MM.1S (cell line): ENCODE measurements at regions not wholly inside any gene's neighbourhood (a gene's known extent, or its start where the extent isn't known, plus 50 kb on each side); places are given as distances from the start of the nearest gene placed in this dataset.

ENCODE experiments used
- DNase-seq: peaks from one replicate; pipeline ENCODE4 v3.0.0-alpha.2; 2015
- H2AFZ ChIP-seq: fragments of 300-600 bp; sonication (generic); 2 replicates; pipeline ENCODE4 v1.6.0; 2016; ENCODE audit warnings: antibody characterized with exemption, low read length
- H3F3A ChIP-seq: fragments of 300-600 bp; sonication (generic); 2 replicates; pipeline ENCODE4 v1.6.1; 2016; ENCODE audit warnings: mild to moderate bottlenecking, antibody characterized with exemption, low read length, moderate library complexity, mixed read lengths; ENCODE audit not compliant: insufficient read depth
- H3K27ac ChIP-seq: fragments of 300-600 bp; sonication (generic); 2 replicates; pipeline ENCODE4 v1.5.1; 2016; ENCODE audit warnings: mild to moderate bottlenecking, low read length
- H3K27me3 ChIP-seq: fragments of 300-600 bp; sonication (generic); replicated peaks from 2 replicates; pipeline ENCODE4 v1.6.0; 2016; ENCODE audit warnings: low read length; ENCODE audit not compliant: insufficient read depth
- H3K36me3 ChIP-seq: fragments of 300-600 bp; sonication (generic); replicated peaks from 2 replicates; pipeline ENCODE4 v1.6.1; 2016; ENCODE audit warnings: mild to moderate bottlenecking, low read length, mixed read lengths; ENCODE audit not compliant: insufficient read depth
- H3K4me1 ChIP-seq: fragments of 300-600 bp; sonication (generic); 2 replicates; pipeline ENCODE4 v1.6.1; 2016; ENCODE audit warnings: low read length, mixed read lengths
- H3K4me2 ChIP-seq: fragments of 300-600 bp; sonication (generic); 2 replicates; pipeline ENCODE4 v1.6.0; 2016; ENCODE audit warnings: low read depth, low read length
- H3K4me3 ChIP-seq: fragments of 300-600 bp; sonication (generic); 2 replicates; pipeline ENCODE4 v1.5.1; 2016; ENCODE audit warnings: low read length, mixed read lengths
- H3K79me2 ChIP-seq: fragments of 300-600 bp; sonication (generic); 2 replicates; pipeline ENCODE4 v1.6.1; 2016; ENCODE audit warnings: mixed run types, low read length, mixed read lengths
- H3K9ac ChIP-seq: fragments of 300-600 bp; sonication (generic); 2 replicates; pipeline ENCODE4 v1.6.1; 2016; ENCODE audit warnings: low read length, mixed read lengths
- H3K9me2 ChIP-seq: fragments of 300-600 bp; sonication (generic); replicated peaks from 2 replicates; pipeline ENCODE4 v1.6.1; 2016; ENCODE audit warnings: mild to moderate bottlenecking, low read length, mixed read lengths; ENCODE audit not compliant: insufficient read depth
- H3K9me3 ChIP-seq: fragments of 300-600 bp; sonication (generic); replicated peaks from 2 replicates; pipeline ENCODE4 v1.6.1; 2016; ENCODE audit warnings: mild to moderate bottlenecking, low read length, mixed read lengths; ENCODE audit not compliant: insufficient read depth
- H4K20me1 ChIP-seq: fragments of 300-600 bp; sonication (generic); 2 replicates; pipeline ENCODE4 v1.6.1; 2016; ENCODE audit warnings: mild to moderate bottlenecking, low read length, moderate library complexity, mixed read lengths; ENCODE audit not compliant: insufficient read depth
- EZH2 ChIP-seq: fragments of 300-600 bp; sonication (generic); optimal IDR thresholded peaks from 2 replicates; pipeline ENCODE3; 2017; ENCODE audit warnings: low read depth, mild to moderate bottlenecking, antibody characterized with exemption, low read length, mixed read lengths
- EZH2phosphoT487 ChIP-seq: fragments of 300-600 bp; sonication (generic); IDR thresholded peaks from 2 replicates; pipeline ENCODE4 v1.6.1; 2018; ENCODE audit warnings: antibody characterized with exemption, low read length
- TF ChIP-seq, protein P1 (sequence below): fragments of 300-600 bp; sonication (generic); IDR thresholded peaks from 2 replicates; pipeline ENCODE4 v1.5.1; 2016; ENCODE audit warnings: antibody characterized with exemption, low read length, mixed read lengths

DNA sequence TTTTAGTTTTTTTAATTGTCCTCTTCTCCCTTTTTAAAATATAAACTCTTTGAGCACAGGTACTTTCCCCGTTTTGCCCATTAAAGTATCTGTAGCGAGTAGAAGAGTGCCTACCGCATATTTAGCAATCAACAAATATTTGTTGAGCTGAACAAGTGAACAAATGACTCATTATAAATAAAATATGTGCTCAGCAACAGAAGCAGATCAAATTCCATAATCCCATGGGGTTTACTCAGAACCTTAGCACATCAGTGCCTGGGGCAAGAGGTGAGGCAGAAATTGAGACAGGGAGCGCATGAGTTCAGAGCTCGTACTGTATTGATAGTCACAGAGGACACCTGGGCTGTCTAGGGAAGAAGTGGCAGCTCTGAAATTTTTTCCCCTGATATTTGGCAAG is 161.0 kb downstream of the SEM1 start:
- no peaks in the 10 kb centered on the region for H3K36me3 ChIP-seq
- H3K79me2 ChIP-seq: no peaks in the 10 kb centered on the region
- H3K27ac ChIP-seq: no peak overlapping the region
- H3K27me3 ChIP-seq: no peaks in the 10 kb centered on the region
- no peak overlapping the region for H2AFZ ChIP-seq
- no peak overlapping the region for H3K4me2 ChIP-seq
- no peaks in the 10 kb centered on the region for H3K9me3 ChIP-seq
- TF ChIP-seq EZH2phosphoT487: no peak
- TF ChIP-seq EZH2: no peak
- TF ChIP-seq, protein P1, sequence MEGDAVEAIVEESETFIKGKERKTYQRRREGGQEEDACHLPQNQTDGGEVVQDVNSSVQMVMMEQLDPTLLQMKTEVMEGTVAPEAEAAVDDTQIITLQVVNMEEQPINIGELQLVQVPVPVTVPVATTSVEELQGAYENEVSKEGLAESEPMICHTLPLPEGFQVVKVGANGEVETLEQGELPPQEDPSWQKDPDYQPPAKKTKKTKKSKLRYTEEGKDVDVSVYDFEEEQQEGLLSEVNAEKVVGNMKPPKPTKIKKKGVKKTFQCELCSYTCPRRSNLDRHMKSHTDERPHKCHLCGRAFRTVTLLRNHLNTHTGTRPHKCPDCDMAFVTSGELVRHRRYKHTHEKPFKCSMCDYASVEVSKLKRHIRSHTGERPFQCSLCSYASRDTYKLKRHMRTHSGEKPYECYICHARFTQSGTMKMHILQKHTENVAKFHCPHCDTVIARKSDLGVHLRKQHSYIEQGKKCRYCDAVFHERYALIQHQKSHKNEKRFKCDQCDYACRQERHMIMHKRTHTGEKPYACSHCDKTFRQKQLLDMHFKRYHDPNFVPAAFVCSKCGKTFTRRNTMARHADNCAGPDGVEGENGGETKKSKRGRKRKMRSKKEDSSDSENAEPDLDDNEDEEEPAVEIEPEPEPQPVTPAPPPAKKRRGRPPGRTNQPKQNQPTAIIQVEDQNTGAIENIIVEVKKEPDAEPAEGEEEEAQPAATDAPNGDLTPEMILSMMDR: no peak
- H3K4me1 ChIP-seq: no peaks in the 10 kb centered on the region
- no peak overlapping the region for H3K4me3 ChIP-seq
- no peaks in the 10 kb centered on the region for H3F3A ChIP-seq
- H4K20me1 ChIP-seq: no peaks in the 10 kb centered on the region
- no peak for DNase-seq
- no peaks in the 10 kb centered on the region for H3K9me2 ChIP-seq
- H3K9ac ChIP-seq: no peak overlapping the region

- H4K20me1 ChIP-seq: no peaks in the 10 kb centered on the region
- H3K27me3 ChIP-seq: no peaks in the 10 kb centered on the region
- H3K79me2 ChIP-seq: no peaks in the 10 kb centered on the region
- no peaks in the 10 kb centered on the region for H3K9me2 ChIP-seq
- no peaks in the 10 kb centered on the region for H3K36me3 ChIP-seq
- no peak overlapping the region for H3K4me2 ChIP-seq
- H2AFZ ChIP-seq: no peak overlapping the region
- no peak for TF ChIP-seq EZH2
- TF ChIP-seq EZH2phosphoT487: no peak
- TF ChIP-seq, protein P1: no peak
- no peaks in the 10 kb centered on the region for H3K9me3 ChIP-seq
- H3F3A ChIP-seq: no peaks in the 10 kb centered on the region
- H3K4me3 ChIP-seq: no peak overlapping the region
- no peak overlapping the region for H3K9ac ChIP-seq
- H3K27ac ChIP-seq: no peak overlapping the region
- no peak for DNase-seq
- H3K4me1 ChIP-seq: no peaks in the 10 kb centered on the region
Measured at GRCh38 chr7:96547371-96547811, 162.3 kb downstream of the SEM1 start.

DNA sequence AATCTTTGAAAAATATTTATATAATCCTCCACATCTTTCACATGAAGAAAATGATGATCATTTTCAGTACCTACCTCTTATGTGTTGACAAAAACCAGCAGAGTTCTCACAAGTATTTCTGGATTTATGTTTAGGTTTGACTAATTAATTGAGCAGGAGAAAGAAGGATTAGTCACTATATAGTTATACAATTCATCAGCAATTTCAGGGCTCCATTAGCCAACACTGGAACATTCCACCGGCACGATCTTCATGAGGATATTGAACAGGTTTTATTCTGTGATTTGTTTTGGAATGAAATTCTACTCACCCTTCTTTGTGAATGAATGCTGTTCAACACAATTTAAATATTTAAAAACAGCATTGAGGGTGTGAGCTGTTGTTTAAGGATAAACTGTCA is 163.2 kb downstream of the SEM1 start:
- Histone ChIP-seq H3K9me2 (no peaks in the 10 kb centered on the region), H3K4me3 (no peak overlapping the region), H3F3A (no peaks in the 10 kb centered on the region), H2AFZ (no peak overlapping the region), H3K9me3 (no peaks in the 10 kb centered on the region), H3K9ac (no peak overlapping the region), H4K20me1 (no peaks in the 10 kb centered on the region), H3K27me3 (no peaks in the 10 kb centered on the region), H3K4me1 (no peaks in the 10 kb centered on the region), H3K79me2 (no peaks in the 10 kb centered on the region), H3K4me2 (no peak overlapping the region), H3K36me3 (no peaks in the 10 kb centered on the region), H3K27ac (no peak overlapping the region)
- DNase-seq: no peak
- TF ChIP-seq EZH2 (no peak), EZH2phosphoT487 (no peak)
- TF ChIP-seq, protein P1: no peak
